GM19099 (cell line): ENCODE measurements at regions not wholly inside any gene's neighbourhood (a gene's known extent, or its start where the extent isn't known, plus 50 kb on each side); places are given as distances from the start of the nearest gene placed in this dataset.

Experiments used
- POLR2A ChIP-seq: IDR thresholded peaks from 3 replicates; pipeline ENCODE4 v1.6.1; 2011; ENCODE audit warnings: low read depth; ENCODE audit not compliant: insufficient read length; ENCODE audit errors: extremely low read depth

GRCh38 chr6:26739811-26740210 lies 80.3 kb upstream of the ZNF322 start:
- TF ChIP-seq POLR2A: no peak

GRCh38 chr6:26743157-26743821 lies 83.7 kb upstream of the ZNF322 start:
- no peak for TF ChIP-seq POLR2A

GRCh38 chr6:26743941-26744699 lies 84.6 kb upstream of the ZNF322 start:
- no peak for TF ChIP-seq POLR2A

GRCh38 chr6:26754212-26754611 lies 94.7 kb upstream of the ZNF322 start:
- TF ChIP-seq POLR2A: no peak

- TF ChIP-seq POLR2A: peak; percentile 39
Observed at GRCh38 chr6:26956078-26956600, 291.4 kb upstream of the PRSS16 start.

- peak; percentile 35 for TF ChIP-seq POLR2A
Observed at GRCh38 chr6:26956601-26957184, 290.8 kb upstream of the PRSS16 start.

- no peak for TF ChIP-seq POLR2A
Observed at GRCh38 chr6:27002447-27002846, 245.1 kb upstream of the PRSS16 start.

GRCh38 chr6:27007020-27007419 lies 240.5 kb upstream of the PRSS16 start:
- no peak for TF ChIP-seq POLR2A

- no peak for TF ChIP-seq POLR2A
Observed at GRCh38 chr6:27016689-27017088, 230.8 kb upstream of the PRSS16 start.

GRCh38 chr6:27019651-27020552 lies 227.6 kb upstream of the PRSS16 start:
- TF ChIP-seq POLR2A: peak; percentile 80

GRCh38 chr6:27020553-27020880 lies 227.0 kb upstream of the PRSS16 start:
- TF ChIP-seq POLR2A: no peak

- no peak for TF ChIP-seq POLR2A
Observed at GRCh38 chr6:27023664-27024063, 223.8 kb upstream of the PRSS16 start.

- TF ChIP-seq POLR2A: no peak
Observed at GRCh38 chr6:27025351-27025750, 222.2 kb upstream of the PRSS16 start.

- TF ChIP-seq POLR2A: no peak
Observed at GRCh38 chr6:27026361-27026760, 221.1 kb upstream of the PRSS16 start.

- TF ChIP-seq POLR2A: no peak
Observed at GRCh38 chr6:27031302-27031701, 216.2 kb upstream of the PRSS16 start.

GRCh38 chr6:27038498-27038897 lies 209.0 kb upstream of the PRSS16 start:
- no peak for TF ChIP-seq POLR2A
